Activated CD4-positive, alpha-beta T cell treated with anti-CD3 and anti-CD28 coated beads for 24 hours (primary cell): ENCODE measurements at regions not wholly inside any gene's neighbourhood (a gene's known extent, or its start where the extent isn't known, plus 50 kb on each side); places are given as distances from the start of the nearest gene placed in this dataset.

ENCODE experiments used
- DNase-seq, 2 donors: peaks; one replicate each; pipeline ENCODE4 v3.0.0-alpha.2; 2020; ENCODE audit warnings: low read depth in 2 of 2

- no peak for DNase-seq
Observed at GRCh38 chr10:78815702-78816334, 252.9 kb upstream of the ZMIZ1 start.

GRCh38 chr10:78817361-78817760, 251.4 kb upstream of the ZMIZ1 start:
- DNase-seq: no peak

- DNase-seq: no peak
Observed at GRCh38 chr10:78817804-78818203, 251.0 kb upstream of the ZMIZ1 start.

GRCh38 chr10:78819361-78820006, 249.3 kb upstream of the ZMIZ1 start:
- DNase-seq: no peak

GRCh38 chr10:78820007-78820362, 248.8 kb upstream of the ZMIZ1 start:
- DNase-seq: no peak

GRCh38 chr10:78821052-78821451, 247.7 kb upstream of the ZMIZ1 start:
- DNase-seq: no peak

- no peak for DNase-seq
Observed at GRCh38 chr10:78828647-78829539, 239.9 kb upstream of the ZMIZ1 start.

GRCh38 chr10:78829565-78829964, 239.2 kb upstream of the ZMIZ1 start:
- no peak for DNase-seq

GRCh38 chr10:78830062-78830975, 238.4 kb upstream of the ZMIZ1 start:
- DNase-seq: no peak

GRCh38 chr10:78830976-78831375, 237.8 kb upstream of the ZMIZ1 start:
- no peak for DNase-seq

- no peak for DNase-seq
Observed at GRCh38 chr10:78831461-78831860, 237.3 kb upstream of the ZMIZ1 start.

- no peak for DNase-seq
Observed at GRCh38 chr10:78832281-78832680, 236.5 kb upstream of the ZMIZ1 start.

GRCh38 chr10:78838141-78838657, 230.6 kb upstream of the ZMIZ1 start:
- no peak for DNase-seq

- DNase-seq: no peak
Observed at GRCh38 chr10:78843495-78843894, 225.3 kb upstream of the ZMIZ1 start.

GRCh38 chr10:78844960-78845607, 223.7 kb upstream of the ZMIZ1 start:
- no peak for DNase-seq

GRCh38 chr10:78846071-78846470, 222.7 kb upstream of the ZMIZ1 start:
- no peak for DNase-seq

- DNase-seq: no peak
Observed at GRCh38 chr10:78846760-78847159, 222.0 kb upstream of the ZMIZ1 start.

- no peak for DNase-seq
Observed at GRCh38 chr10:78847485-78847884, 221.3 kb upstream of the ZMIZ1 start.

GRCh38 chr10:78849115-78849514, 219.7 kb upstream of the ZMIZ1 start:
- no peak for DNase-seq

GRCh38 chr10:78849731-78850130, 219.0 kb upstream of the ZMIZ1 start:
- no peak for DNase-seq
